ENCODE measurements at regions not wholly inside any gene's neighbourhood (a gene's known extent, or its start where the extent isn't known, plus 50 kb on each side); places are given as distances from the start of the nearest gene placed in this dataset.

DNA sequence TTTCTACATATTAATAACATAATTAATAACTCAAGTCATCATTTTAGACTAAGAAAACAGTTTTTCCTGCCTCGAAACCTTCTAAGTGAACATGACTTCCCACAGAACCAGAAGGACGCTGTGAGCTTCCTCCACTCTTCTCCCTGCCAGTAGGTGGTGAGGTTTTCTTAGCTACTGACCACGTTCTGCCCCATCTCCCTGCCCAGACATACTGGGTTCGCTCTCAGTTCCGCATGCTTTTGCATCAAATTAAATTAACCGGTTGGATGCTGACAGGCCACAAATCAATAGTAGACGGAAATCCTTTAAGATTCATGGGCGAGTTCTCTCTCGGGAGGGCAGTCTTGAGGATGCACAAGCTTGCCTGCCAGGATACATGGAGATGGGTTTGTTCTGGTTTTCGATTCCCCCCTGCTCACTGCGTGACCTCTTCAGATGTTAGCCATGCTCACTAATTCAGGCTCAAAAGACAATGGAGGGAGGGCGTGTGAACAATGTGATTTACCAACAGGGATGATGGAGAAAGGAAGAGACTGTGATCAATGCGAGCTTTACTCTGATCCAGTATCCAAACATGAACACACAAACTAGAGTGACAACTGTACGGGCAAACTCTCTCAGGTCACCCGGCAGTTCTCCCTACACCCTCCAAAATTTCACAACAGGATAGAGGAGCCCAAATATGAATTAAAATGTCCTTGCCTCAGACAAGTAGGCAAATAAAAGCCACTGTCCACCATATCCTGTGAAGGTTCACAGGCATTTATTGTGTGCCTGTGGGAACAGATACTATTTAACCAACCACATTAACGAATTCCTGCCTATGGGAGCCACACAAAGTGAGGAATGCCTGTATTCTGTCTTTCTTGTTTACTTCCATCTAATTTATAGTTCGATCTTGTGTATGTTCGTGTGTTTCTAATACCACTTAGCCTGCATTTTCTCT lies 375.7 kb downstream of the EIPR1 start:
- TF ChIP-seq YY1 (IDR thresholded peaks at IDR 0.05; ENCODE audit: insufficient read depth, insufficient read length): no peak
- no peak for TF ChIP-seq ZNF274 (IDR thresholded peaks at IDR 0.05; ENCODE audit: low read depth, low read length)

Data from NT2/D1 (cell line).